ENCODE measurements at regions not wholly inside any gene's neighbourhood (a gene's known extent, or its start where the extent isn't known, plus 50 kb on each side); places are given as distances from the start of the nearest gene placed in this dataset.

DNA sequence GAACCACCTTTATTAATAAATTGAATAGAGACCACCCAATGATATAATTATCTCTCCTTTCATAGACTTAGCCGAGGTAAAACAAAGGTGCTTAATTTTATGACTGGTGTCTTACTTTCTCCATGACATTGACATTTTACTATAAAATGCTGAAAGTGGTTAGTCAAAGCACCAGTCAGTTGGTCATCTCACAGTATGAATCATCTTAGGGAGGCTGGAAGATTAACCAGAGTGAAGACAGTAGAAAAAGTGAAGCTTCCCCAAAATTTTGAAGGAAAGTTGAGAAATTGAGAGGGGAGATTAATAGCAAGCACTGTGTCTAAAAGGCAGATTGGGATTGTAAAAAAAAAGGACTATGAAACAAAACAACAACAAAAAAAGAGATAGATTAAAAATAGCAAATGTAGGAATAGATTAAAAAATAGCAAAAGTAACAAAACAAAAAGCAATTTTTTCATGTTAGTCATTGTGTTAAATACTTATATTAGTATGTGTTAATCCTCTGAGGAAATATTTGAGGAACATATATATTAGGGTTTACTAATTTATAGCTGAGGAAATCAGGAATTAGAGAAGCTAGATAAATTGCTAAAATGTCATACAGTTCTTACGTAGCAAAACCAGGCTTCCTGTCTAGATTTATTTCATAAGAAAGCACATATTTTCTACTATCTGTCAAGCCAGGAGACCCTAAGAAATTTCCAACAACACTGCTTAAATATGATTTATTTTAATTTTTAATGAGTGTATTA is 557.3 kb upstream of the ANO5 start:
- TF ChIP-seq, protein P1, sequence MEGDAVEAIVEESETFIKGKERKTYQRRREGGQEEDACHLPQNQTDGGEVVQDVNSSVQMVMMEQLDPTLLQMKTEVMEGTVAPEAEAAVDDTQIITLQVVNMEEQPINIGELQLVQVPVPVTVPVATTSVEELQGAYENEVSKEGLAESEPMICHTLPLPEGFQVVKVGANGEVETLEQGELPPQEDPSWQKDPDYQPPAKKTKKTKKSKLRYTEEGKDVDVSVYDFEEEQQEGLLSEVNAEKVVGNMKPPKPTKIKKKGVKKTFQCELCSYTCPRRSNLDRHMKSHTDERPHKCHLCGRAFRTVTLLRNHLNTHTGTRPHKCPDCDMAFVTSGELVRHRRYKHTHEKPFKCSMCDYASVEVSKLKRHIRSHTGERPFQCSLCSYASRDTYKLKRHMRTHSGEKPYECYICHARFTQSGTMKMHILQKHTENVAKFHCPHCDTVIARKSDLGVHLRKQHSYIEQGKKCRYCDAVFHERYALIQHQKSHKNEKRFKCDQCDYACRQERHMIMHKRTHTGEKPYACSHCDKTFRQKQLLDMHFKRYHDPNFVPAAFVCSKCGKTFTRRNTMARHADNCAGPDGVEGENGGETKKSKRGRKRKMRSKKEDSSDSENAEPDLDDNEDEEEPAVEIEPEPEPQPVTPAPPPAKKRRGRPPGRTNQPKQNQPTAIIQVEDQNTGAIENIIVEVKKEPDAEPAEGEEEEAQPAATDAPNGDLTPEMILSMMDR (IDR thresholded peaks at IDR 0.05) = no peak
- TF ChIP-seq POLR2A (IDR thresholded peaks at IDR 0.05) = no peak
